GM19351 (cell line): ENCODE measurements at regions not wholly inside any gene's neighbourhood (a gene's known extent, or its start where the extent isn't known, plus 50 kb on each side); places are given as distances from the start of the nearest gene placed in this dataset.

Source experiments
- ATAC-seq: cut with Tn5 transposase; IDR thresholded peaks from one replicate; pipeline ENCODE4 v1.9.1; 2021; ENCODE audit warnings: mild to moderate bottlenecking, moderate library complexity; ENCODE audit not compliant: unreplicated experiment

DNA sequence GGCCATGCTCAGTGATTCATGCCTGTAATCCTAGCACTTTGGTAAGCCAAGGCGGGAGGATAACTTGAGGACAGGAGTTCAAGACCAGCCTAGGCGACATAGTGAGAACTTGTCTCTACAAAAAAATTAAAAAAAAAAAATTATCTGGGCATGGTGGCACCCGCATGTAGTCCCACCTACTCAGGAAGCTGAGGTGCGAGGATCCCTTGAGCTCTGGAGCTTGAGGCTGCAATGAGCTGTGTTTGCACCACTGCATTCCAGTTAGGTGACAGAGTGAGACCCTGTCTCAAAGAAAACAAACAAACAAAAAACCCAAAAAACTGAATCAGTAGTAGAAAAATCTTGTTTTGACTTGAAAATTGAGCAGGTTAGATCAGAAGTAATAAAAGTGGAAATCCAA is 67.1 kb upstream of the IPO9 start:
- ATAC-seq, result no peak

GRCh38 chr1:201762381-201762780 is 66.6 kb upstream of the IPO9 start:
- no peak for ATAC-seq

DNA sequence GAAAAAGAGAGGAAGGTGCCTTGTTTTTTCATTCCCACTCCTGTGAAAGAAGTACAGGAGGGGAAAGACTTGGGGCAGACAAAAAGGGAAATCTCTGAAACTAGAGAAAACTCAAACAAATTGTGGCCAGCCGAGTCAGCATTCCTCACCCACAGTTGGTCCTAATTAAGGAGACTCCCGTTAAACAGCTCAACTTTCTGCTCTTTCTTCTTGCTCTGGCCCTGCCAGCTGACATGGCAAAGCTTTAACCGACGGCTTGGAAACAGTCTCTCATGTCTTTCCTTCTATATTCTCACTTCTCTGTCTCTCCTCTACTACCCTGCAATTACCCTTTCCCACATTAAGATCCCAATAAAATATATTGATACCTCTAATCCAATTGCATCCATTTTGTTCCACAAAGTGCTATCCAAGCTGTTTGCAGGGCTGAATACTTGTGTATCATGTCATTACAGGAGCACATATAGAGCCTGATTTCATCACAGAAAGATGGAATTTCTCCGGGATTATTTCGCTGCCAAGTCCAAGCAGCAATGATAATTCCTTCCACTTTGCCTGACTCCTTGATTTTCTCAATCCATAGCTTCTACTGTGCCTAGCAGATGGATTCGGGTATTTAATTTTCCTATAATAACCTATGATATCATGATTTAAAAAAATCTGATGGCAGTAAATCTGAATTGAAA is 65.4 kb upstream of the IPO9 start:
- ATAC-seq, result no peak

DNA sequence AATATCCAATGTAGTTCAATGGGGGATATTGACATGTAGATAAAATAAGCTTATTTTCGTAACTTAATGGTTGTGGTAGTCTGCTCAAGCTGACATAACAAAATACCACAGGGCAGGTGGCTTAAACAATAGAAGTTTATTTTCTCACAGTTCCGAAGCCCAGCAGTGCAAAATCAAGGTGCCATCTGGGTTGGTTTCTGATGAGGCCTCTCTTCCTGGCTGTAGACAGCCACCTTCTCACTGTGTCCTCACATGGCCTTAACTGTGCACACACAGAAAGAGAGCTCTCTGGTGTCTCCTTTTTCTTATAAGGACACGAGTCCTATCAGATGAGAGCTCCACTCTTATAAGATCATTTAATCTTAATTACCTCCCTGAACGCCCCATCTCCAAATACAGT is 64.8 kb upstream of the IPO9 start:
- ATAC-seq, result no peak

GRCh38 chr1:201764579-201764978 is 64.4 kb upstream of the IPO9 start:
- no peak for ATAC-seq

- ATAC-seq, result no peak
Measured at GRCh38 chr1:201766131-201766866, 62.7 kb upstream of the IPO9 start.

DNA sequence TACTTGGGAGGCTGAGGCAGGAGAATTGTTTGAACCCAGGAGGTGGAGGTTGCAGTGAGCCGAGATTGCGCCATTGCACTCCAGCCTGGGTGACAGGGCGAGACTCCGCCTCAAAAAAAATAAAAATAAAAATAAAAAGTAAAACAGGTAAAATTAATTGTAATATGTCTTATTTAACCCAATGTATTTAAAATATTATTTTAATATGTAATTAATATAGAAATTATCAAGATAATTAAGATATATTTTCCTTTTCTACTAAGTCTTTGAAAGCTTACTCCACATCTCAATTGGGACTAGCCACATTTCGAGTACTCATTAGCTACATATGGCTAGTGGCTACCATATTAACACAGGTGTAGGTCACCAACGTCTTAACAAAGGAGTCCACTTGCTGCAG is 61.6 kb upstream of the IPO9 start:
- no peak for ATAC-seq

DNA sequence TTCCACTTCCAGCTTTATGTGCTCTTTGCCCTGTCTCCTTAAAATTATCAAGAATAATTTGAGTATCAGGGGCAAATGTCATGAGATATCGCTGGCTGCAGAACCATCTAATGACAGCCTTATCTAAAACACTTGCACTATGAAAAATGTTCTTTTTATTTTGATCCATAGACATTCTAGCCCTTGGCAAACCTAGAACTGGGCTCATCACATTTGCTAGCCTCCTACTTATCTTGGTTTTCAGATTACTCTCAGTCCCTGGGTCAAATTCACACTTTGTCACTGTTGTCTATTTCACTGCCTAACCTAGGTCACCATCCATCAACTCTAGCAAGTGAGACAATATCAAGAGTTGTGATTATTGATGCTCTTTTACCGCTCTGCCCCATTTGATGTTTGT is 59.9 kb upstream of the IPO9 start:
- no peak for ATAC-seq

DNA sequence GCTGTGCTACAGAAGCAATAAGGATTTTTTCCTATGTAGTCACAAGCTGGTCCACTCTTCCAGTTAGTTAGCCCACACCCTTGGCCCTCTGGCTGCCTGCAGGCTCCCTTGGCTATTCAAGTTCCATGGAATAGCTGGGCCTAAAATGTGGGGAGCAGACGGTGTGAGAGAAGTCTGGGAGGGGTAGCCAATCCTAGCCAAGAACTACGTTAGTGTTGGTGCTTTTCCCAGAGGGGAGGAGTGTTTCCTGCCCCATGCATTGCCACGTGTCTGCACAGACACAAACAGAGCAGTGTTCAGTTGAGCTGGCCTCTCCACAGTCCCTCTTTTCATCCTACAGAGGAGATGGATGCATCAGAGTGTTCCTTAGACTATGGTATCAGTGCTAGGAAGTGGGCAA is 59.0 kb upstream of the IPO9 start:
- no peak for ATAC-seq

DNA sequence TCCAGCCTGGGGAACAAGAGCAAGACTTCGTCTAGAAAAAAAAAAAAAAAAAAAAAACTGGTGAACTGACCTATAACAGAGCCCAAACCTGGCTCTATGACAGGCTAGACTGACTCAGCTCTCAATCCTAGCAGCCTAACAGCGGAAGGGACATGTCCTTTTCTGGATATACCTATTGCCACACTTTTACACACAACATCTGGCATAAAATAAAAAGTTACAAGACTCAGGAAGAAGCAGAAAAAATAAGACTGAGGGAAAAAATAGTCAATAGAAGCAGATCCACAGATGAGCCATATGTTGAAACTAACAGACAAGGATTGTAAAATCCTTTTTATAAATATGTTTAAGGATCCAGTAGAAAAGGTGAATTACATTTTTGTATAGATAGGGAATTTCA is 57.5 kb upstream of the IPO9 start:
- ATAC-seq, result no peak

DNA sequence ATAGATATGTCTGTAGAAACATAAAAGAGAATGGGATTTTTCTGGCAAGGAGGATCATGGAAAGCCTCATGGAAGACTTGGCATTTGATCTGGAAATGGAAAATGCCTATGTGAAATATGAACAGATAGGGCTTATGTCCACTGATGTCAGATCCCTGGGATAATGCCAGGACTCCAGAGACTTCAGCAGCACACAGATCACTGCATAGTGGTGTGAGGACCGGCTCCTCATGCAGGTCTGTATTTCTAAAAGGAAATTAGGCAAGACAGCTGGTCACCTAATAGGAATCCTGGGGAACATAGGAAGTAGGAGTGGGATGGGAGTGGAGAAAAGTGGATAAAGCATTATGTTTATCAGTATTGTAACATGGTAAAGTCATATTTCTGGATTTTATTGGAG is 56.8 kb upstream of the IPO9 start:
- no peak for ATAC-seq

- ATAC-seq, result no peak
Measured at GRCh38 chr1:201773764-201774163, 55.2 kb upstream of the IPO9 start.

DNA sequence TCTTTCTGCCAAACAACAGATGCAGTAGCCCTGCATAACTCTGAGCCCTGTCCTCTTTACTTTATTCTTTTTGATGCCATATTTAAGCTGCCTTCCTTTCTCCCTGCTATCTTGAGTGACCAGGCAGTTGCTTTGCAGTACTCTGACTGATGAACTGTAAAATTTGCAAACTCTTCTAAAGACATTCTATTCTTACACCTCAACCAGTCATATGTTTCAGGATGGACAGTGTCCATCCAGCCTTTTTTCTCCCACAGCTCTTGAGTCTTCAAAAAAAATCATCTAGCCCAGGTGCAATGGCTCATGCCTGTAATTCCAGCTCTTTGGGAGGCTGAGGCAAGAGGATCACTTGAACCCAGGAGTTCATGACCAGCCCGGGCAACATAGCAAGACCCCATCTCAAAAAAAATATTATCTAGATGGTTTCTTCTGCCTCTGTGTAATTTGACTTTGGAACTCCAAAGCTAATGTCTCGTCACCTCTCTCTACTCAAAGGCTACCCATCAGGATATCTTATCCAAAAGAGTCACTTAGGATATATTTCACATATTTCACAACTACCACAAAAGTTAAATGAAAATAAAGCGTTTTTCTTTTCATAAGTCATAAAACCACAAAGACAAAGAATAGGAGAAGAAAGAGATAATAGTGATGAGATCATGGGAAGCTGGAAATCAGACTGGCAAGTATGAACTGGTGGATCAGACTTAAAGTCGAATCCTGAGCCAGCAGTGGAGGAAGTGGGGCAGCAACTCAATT is 54.6 kb upstream of the IPO9 start:
- ATAC-seq, result no peak

DNA sequence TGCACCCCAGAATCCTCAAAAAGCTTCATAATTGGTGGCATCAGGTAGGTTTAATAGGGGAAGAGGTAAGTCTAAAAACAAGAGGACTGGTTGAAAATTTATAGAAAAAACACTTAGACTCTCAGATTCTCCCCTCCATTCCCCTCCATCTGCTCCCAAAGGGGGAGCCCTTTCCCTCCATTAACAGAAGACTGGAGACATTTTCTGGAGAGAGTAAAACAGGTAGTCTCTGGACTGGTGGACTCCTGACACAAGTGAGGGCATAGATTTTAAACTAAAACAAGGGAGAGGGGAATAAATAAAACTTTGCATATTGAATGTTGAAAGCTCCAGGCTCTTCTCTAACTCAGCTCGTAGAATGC is 54.0 kb upstream of the IPO9 start:
- ATAC-seq, result no peak

- no peak for ATAC-seq
Measured at GRCh38 chr1:201775380-201775779, 53.6 kb upstream of the IPO9 start.

DNA sequence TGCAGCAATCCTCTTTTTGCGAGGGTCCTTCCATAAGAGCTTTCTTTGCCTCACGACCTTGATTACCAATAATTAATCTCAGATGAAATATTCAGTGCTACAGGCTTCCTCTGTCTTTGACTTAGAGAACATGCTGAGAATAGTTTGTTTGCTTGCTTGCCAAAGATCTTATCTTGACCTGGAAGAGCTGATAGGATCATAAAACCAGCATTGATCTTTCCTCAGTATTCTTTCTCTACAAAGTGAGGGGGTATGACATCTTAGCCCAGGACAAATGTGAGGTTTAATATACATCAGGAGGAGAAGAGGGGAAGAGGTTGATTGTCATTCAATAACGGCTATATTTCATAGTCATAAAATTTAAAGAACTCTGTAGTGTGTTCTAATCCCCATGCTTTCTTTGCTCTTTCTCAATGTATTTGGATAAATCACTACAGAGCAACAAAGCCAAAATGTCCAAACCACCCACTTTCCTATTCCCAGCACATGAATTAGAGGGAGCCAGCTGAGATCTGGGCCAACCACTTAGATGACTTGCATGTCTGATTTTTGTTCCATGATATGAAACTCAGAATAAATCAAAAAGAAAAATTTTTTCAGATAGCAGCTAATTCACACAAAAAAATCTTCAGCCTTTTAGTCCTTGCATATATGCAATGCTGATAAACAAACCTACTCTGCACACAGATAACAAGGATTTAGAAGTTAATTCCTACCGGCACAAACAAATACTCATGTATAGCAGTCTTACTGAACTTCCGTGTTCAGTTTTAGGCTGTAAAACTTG is 50.5 kb upstream of the IPO9 start:
- no peak for ATAC-seq
